NCI-H1417 treated with DMSO at 0.1 percent for 48 hours (cell line): ENCODE measurements at regions not wholly inside any gene's neighbourhood (a gene's known extent, or its start where the extent isn't known, plus 50 kb on each side); places are given as distances from the start of the nearest gene placed in this dataset.

Experiments used
- DNase-seq: peaks from one replicate; lab custom pipeline; 2025; lab: John Stamatoyannopoulos, UW

DNA sequence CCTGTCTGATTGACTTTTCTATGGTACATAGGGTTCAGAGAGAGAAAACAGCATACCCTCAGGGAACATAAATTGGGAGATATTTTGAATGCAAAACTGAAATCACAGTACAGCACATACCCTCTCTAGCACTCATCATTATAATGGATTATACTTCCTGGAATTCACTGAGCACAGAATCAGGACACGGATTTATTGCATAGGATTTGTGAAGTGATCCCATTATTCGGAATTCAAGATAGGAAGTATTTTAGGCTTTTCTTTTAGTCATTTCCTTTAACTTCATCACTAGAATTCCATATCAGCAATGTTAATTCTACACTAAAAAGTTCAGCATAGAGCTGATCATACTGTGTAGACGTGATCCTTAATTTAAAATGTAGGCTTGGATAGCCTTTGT is 407.0 kb downstream of the PID1 start:
- DNase-seq: no peak

DNA sequence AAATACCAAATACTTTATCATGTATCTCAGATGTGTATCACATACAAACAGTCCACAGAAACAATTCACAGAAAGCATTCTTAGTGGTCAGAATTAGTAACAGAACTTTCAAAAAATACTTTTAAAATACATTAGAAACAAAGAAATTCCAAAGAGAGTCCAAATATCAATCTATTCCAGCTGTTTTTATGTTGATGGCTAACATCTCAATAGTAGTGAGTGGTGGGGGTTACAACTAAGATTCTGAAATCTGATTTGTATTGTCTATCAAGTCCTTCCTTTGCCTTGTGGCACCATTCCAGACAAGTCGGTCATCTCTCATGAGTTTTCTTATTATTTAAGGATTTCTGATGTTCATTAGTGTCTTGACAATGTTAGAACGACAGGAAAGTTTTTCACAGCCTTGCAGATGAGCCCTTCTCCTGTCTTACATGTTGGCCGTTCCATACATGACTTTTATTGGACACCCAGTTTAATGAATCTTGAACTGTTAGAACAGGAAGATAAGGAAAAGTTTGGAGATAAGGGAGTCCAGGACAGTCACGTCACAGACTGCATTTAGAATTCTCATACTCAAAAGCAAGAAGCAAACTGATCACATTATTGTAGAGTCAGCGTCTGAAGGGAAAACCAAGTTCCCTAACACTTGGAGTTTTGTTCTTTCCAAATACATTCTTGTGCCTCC is 410.3 kb downstream of the PID1 start:
- no peak for DNase-seq

DNA sequence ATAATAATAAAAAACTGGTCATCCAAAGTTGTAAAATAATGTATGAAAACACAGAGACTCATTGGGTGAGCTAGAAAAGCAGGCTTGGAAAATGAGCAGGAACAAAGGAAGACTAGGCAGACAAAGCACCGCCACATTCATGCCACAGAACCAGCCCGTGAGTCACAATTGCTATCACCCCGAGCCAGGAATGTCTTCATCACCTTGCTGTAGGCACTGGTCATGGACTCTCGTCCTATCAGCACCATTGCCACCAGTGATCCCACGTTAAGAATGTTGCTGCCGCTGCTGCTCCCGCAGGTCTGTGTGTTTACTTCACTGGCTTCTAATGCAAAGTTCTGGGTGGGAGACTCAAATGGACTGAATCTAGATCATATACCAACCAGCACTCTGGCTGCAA is 417.9 kb downstream of the PID1 start:
- DNase-seq: no peak

DNA sequence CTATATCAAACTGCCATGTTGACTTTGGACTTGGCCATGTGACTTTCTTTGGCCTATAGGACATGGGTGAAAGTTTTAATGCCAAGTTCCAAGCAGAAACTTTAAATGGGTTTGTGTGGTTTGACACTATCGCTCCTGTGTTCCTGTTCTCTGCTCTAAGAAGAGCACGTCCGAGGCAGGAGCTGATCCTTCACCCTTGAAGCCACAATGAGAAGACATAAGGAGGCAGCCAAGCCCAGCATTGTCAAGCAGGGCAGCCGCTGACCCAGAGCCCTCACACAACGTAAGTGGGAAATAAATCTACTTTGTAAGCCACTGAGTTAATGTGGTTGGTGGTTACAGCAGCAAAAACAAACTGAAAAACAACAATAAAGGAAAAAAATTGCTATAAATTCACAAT is 422.4 kb downstream of the PID1 start:
- no peak for DNase-seq

DNA sequence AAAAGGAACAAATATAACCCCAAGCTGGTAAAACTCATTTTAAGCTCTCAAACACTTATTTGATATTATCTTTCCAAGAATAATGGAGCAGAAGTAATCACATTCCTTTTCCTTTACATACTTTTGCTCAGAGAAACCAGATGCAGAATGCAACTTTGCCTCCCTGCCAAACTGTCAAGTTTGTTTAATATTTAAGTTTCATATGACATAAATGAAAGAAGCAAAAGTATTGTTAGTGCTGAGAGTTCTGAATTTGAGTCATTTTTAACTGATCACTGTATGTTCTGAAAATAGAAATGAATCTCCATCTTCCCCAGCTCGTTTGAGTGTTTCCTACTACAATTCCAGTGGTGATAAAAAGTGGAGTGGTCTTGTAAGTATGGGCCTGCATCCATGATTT is 423.4 kb downstream of the PID1 start:
- no peak for DNase-seq

DNA sequence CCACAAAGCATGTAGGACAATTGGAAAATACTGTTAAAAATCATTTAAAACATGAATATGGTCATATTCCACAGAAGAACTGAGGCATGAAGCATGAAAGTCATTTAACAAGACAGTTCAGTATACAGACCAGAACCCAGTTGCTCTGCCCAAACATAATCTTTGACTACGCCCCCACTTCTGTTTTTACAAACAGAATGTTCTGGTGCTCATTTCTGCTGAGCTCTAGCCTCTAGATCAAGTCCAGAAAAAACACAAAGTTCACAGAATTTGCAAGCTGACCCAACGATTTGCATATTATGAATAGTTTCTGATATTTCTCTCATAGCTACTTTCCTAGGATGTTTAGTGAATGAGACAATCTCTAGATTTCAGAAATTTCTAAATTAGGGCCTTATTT is 424.9 kb downstream of the PID1 start:
- DNase-seq: no peak

DNA sequence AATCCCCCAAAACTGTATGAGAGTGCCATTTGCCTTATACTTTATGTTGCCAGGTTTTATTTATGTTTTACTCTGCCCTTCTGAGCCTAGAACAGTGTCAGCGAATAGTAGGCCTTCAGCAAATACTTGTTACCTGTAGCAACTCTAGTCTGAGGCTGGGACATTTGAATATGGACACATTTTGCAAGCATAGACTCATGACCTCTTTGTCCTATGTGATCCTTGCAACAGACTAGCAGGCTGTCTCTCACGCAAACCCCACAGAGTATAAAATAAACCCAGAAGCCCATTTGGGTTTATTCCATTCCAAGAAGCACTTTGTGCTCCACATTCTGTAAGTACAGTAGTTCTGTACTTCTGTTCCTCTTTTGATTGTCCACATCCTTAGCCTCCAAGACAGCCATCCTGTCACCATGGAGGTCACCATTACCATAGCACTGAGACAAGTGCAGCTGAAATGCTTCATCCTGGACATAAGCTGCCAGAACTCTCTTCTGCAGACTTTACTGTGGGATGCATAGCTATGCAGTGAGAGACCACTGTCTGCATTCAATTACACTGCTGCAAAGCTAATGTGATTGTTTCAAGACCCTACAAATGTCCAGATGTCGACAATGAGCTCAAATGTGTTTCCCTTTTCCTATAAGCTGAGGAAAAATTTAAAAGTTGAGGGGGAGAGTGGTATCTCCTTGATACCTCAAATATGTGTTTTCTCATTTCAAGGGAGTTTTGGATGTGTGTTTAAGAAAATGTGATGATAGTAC is 425.7 kb downstream of the PID1 start:
- DNase-seq: no peak

DNA sequence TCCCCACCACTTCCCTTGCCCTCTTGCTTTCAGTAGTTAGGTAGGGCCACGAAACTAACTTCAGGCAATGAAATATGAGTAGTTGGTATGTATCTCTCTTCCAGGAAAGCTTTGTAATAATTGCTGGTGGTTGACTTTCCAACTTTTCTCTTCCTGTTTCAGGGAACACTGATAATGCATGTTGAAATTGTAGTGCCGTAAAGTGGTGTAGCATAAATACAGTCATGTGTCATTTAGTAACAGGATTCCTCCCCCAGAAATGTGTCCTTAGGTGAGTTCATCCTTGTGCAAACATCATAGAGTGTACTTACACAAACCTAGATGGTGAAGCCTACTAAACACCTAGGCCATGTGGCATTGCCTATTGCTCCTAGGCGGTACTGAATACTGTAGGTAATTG is 429.2 kb downstream of the PID1 start:
- no peak for DNase-seq

DNA sequence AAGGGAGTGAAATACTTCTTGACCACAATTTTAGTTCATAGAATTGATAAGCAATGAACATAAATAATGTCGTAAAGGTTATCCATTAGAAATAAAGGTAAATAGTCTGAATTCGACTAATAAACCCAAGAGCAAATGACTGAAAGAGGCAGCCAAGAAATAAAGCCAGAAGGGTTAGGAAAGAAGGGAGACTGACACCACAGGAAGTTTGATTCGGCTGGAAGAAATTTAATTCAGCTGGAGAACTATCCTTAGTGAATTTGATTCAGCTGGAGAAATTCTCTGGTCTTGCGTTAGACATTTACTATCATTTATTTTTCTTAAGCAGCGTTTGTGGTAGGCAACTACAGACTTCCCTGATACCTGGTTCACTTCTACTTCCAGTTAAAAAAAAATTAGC is 429.6 kb downstream of the PID1 start:
- no peak for DNase-seq

DNA sequence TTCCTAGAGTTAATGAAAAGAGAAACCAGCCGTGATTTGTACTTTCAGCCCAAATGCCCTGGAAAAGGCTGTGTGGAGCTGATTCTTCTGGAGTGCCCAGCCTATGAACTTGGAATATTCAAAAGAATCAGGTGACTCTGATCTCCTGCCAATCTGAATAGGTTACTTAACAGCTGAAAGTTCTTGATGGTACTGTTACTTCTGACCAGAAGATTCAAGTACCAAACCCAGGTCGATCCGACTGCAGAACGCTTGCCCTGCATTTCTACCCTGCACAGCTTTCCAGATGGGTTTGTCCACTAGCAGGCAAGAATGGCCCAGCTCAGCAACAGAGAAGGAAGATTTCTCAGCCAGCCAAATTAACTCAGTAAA is 430.4 kb downstream of the PID1 start:
- DNase-seq: no peak

DNA sequence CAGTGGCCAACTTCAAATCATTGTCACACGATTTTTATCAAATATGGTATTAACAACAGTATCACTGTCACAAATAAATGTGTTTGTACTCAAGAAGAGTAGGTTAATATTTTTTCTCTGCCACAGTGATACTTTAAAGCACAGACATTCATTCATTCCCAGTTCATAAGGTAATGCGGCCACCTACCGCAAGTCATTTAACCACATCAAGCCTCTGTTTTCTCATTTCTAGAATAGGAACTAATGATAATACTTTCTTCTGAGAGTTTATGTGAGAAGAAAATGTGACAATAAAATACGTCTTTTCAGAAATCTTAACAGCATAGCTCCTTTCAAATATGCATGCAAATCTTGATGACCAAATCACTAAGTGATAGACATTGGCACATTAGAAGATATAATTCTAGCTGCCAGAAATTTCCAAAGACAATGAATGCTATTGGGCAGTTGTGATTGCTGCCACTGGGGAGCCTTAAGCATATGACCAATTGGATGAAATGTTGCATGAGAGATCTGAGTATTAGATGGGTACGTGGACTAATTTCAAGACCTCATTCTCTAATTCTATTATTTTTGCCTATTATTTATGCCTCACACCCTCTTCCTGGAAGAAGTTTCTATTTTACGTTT is 430.9 kb downstream of the PID1 start:
- DNase-seq: no peak

DNA sequence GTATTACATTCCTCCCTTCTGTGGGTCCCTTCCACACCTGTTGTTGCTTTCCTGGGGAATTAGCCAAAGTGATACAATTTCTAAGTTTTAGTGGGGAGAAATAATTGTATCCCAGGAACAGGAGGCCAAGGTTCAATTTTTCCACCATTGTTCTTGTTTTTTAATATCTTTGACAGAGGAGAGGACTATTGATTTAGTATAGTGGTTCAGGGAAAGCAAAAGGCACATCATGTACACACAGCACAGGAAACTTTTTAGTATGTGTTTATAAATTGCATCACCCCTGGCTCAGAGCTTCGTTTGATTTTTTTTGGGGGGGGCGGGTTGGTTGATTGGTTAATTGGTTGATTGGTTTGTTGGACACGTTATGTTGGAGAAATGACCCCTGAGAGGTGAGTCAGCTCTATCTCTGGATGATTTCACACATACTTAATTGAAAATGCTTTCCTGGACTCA is 431.6 kb downstream of the PID1 start:
- no peak for DNase-seq

DNA sequence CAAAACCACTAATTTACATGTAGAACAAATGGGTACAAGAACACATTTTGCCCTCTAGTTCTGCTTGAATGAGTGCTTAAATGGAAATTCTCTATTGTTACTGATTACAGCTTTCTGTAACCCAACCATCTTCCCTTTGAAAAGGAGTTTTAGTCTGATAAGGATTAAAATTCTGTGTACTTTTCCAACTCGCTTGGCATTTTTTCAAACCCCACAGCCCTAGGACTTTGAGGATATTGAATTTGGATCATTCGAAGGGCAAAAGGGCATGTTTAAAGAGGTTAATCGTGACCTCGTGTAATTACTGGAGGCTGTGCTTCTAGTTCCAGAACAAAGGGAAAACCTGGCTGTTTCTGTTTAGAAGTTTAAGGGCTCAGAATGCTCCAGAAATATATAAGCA is 432.3 kb downstream of the PID1 start:
- DNase-seq: no peak

DNA sequence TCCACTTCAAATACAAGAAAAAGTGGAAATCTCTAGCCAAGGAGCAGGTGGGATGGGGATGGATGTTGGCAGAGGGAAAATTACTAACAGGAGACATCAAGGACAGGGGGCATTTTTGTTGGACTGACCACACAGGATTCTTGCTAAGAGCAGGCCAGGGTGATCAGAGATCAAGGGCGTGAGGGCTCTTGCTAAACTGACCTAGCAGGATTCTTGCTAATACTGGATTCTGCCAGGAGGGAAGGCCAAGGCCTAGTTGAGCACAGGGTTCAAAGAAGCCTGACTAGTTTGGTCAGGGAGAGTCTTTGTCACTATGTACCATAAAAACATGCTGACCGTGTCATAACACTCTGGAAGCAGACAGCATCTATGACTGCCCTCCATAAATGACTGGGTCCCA is 442.7 kb downstream of the PID1 start:
- DNase-seq: no peak

DNA sequence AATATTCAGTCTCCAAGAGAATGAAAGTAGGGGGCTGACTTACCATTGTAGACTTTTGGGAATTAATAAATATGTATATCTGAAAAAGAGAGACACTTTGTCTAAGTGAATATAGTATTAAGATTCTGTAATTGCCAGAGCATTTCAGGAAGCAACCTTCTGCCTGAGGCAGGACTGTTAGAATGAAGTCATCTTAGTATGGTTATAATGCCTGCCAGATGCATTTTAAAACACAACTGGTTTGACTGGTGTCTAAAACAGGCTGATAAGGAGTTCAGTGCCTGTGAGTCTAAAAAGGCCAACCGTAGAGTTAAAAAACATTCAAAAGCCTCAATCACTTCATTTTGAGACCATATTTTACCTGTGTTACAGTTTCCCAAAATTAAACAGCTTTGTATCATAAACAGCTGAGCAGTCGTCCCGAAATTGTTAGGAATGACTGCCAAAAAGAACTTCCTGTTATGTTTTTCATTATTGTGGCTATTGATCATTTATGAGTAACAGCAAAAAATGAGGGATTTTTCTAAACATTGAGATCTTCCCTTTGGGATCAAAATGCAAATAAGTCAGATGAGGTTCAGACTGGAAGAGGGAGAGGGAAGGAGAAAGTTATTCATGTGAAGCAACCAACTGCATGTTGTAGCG is 443.9 kb downstream of the PID1 start:
- DNase-seq: no peak

DNA sequence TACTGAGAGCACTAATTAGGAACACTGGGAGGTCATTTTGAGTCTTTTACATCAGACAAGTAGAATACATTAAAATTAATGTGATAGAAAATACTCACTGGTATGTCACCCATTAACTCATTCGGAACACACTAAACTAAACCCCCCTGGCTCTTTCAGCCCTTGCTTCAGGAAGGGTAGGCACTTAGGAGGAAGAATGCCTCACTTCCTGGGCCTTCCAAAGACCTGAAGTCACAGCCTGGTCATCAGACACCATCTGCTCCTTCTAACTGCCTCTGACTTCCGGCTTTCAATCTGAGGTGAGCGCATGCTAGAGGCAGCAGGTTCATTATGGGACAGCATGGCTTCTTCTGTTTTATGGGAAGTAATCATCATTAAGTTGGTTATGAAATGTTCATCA is 451.4 kb downstream of the PID1 start:
- no peak for DNase-seq

DNA sequence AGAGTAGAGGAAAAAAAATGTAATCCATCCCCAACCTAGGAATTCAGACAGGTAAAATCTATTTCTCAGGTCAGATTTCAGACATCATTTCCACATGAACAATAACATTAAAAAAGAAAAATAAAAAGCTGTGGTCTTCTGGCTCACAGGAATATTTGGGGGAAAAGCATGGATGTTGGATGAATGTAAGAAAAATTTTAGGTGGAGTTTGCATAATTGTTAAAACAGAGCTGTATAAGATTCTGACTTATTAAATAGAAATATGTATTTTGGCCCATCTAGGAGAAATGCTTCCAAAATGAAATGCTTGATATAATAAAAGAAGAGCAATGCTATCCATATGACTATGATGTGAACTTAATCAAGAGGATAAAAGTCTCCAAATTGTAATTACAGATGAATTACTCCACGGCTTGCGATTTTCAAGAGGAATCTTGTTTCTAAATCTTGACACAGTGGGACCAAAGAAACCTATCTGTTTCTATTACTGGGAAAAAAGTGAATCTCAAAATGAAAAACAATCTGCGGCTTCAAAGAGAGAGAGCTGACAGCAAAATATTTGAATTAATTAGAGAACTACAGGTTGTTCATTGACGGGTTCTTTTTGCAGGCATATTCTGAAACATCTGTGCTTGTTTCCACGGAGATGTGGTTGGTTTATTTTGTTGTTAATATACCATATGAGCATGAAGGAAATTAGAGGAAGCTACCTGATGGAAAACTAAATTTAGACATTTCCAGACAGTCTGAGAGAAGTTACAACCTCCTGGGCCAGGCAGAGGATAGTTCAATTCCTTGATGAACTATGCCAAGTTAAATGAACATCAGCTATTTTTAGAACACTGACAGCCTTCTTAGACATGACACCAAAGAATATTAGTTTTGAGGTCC is 468.7 kb downstream of the PID1 start:
- DNase-seq: no peak

DNA sequence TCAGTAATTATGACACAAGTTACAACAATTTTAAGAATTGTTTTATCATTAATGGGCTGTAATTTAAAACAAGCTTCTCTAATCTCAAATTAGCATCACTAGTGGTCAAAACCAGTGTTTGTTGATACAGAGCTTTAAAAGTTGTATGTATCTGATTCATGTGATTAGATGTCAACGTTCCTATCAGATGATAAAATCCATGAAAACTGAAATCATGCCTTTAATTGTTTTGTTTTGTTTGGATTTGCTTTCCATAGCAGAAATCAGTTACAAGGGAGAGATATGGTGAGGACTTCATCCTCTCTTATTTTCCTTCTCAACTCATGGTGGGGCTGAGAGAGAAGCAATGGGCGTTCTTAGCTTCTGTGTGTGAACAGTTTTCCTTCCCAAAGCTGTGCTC is 469.6 kb downstream of the PID1 start:
- no peak for DNase-seq

DNA sequence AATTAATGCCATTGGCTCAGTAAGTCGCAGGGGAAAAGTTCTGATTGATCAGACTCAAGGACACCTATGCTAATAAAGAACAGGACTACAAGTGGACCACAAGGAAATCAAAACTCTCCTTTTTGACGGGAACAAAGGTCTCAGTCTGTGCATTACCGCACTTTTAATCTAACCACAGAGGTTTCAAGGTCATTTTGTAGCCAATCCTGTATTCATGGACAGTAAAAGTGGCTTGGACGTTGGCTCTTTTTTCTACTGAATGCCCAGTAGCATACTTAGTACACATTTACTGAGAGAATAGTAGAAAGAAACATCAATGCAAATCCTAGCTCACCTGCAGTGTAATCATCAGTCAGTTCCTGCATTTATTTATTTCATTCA is 471.9 kb downstream of the PID1 start:
- DNase-seq: no peak

DNA sequence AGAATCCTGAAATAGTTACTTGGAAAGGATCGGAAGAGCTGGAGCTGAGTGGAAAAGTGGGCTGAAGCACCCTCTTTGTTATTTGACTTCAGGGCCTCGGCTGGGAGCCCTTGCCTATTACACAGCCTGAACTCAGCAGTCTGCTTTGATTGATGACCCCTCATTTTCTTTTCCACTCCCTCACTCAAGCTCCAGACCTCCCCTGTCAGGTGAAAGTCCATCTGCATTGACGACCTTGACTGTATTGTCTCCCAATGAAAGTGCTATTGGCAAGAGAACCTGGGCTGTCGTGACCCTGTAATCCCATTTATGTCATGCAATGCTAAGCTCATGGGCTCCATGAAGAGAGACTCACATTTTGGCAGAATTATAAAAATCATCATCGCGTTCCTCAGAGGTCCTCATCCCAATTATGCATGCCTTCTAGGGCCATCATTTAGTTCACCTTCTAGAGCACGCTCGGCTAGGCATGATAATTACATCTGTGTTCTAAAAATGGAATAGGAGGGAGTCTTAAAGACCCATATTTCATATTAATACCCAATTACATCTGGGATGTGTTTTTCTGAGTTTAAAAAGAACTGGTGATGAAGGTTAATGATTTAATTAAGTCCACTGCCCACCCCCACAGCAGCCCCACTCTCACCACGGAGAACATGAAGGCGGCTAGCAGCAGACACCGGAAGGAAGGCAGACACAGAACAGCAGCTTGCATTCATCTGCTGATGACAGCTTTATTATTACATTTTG is 472.5 kb downstream of the PID1 start:
- DNase-seq: no peak

DNA sequence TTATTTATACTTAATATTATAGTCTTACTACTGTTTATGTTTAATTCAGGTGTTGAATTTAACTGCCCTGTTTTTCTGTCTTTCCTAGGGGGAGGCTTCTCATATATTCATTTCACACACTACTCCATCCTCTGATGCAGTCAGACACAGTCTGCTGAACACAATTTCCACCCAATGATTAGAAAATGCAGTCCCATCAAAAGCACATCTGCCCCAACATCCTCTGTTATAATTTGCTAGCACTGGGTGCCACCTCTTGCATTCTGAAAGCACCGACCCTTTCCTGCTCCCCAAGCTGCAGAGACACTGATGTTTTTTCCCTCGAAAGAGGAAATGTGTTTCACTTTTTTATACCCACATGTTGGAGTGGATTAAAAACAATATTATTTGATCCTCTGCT is 474.7 kb downstream of the PID1 start:
- no peak for DNase-seq
